C4-2B (cell line): ENCODE measurements at regions not wholly inside any gene's neighbourhood (a gene's known extent, or its start where the extent isn't known, plus 50 kb on each side); places are given as distances from the start of the nearest gene placed in this dataset.

Experiments used
- ZFX ChIP-seq: fragments of 450-650 bp; IDR thresholded peaks from 2 replicates; pipeline ENCODE4 v1.6.1; 2017
- TF ChIP-seq, protein P1 (sequence below): fragments of 450-650 bp; conservative IDR thresholded peaks from 2 replicates; pipeline ENCODE4 v1.5.1; 2017; ENCODE audit warnings: mild to moderate bottlenecking

GRCh38 chr13:71274923-71275608 is 591.9 kb downstream of the DACH1 start:
- TF ChIP-seq, protein P1, sequence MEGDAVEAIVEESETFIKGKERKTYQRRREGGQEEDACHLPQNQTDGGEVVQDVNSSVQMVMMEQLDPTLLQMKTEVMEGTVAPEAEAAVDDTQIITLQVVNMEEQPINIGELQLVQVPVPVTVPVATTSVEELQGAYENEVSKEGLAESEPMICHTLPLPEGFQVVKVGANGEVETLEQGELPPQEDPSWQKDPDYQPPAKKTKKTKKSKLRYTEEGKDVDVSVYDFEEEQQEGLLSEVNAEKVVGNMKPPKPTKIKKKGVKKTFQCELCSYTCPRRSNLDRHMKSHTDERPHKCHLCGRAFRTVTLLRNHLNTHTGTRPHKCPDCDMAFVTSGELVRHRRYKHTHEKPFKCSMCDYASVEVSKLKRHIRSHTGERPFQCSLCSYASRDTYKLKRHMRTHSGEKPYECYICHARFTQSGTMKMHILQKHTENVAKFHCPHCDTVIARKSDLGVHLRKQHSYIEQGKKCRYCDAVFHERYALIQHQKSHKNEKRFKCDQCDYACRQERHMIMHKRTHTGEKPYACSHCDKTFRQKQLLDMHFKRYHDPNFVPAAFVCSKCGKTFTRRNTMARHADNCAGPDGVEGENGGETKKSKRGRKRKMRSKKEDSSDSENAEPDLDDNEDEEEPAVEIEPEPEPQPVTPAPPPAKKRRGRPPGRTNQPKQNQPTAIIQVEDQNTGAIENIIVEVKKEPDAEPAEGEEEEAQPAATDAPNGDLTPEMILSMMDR: no peak
- TF ChIP-seq ZFX: no peak
